MCF 10A (cell line): ENCODE measurements at regions not wholly inside any gene's neighbourhood (a gene's known extent, or its start where the extent isn't known, plus 50 kb on each side); places are given as distances from the start of the nearest gene placed in this dataset.

Source experiments
- BruUV-seq: library from RNA; stranded (reverse); fragments of 400-500 nt; replicated peaks from 2 replicates; lab custom pipeline; 2021; lab: Mats Ljungman, UMichigan
- CTCF ChIA-PET: fragments of 300-600 bp; sonication (Branson Sonifier 250); formaldehyde crosslinking; extraction: SDS; loops from one replicate; lab custom pipeline; 2021; ENCODE audit warnings: antibody characterized with exemption, inconsistent platforms; lab: Yijun Ruan, JAX
- POLR2A ChIA-PET: fragments of 300-600, 350-650 bp; sonication (Branson Sonifier 250); formaldehyde crosslinking; extraction: SDS; loops from one replicate; lab custom pipeline; 2020; ENCODE audit warnings: antibody characterized with exemption, inconsistent platforms; lab: Yijun Ruan, JAX
- DNase-seq: peaks from one replicate; pipeline ENCODE4 v3.0.0-alpha.2; 2018; ENCODE audit not compliant: unreplicated experiment
- H3K27ac Mint-ChIP-seq: one replicate; pipeline ENCODE4 v1.8.0; 2022; ENCODE audit warnings: mild to moderate bottlenecking, low read depth, mixed read lengths; ENCODE audit not compliant: unreplicated experiment
- H3K27me3 Mint-ChIP-seq: one replicate; pipeline ENCODE4 v1.8.0; 2022; ENCODE audit warnings: mixed read lengths; ENCODE audit not compliant: insufficient read depth, unreplicated experiment
- H3K36me3 Mint-ChIP-seq: one replicate; pipeline ENCODE4 v1.8.0; 2022; ENCODE audit warnings: mild to moderate bottlenecking, moderate library complexity, mixed read lengths; ENCODE audit not compliant: insufficient read depth, unreplicated experiment
- H3K4me1 Mint-ChIP-seq: one replicate; pipeline ENCODE4 v1.8.0; 2022; ENCODE audit warnings: mixed read lengths; ENCODE audit not compliant: insufficient read depth, unreplicated experiment
- H3K4me3 Mint-ChIP-seq: one replicate; pipeline ENCODE4 v1.8.0; 2022; ENCODE audit warnings: mild to moderate bottlenecking, moderate library complexity, mixed read lengths; ENCODE audit not compliant: unreplicated experiment
- H3K9me3 Mint-ChIP-seq: one replicate; pipeline ENCODE4 v1.8.0; 2022; ENCODE audit warnings: mixed read lengths; ENCODE audit not compliant: unreplicated experiment
- CTCF ChIP-seq: fragments of 200-600 bp; IDR thresholded peaks from one replicate; pipeline ENCODE4 v1.8.0; 2022; ENCODE audit warnings: antibody characterized with exemption, mild to moderate bottlenecking; ENCODE audit not compliant: unreplicated experiment
- intact Hi-C: fragments of 100-400 bp; cut with micrococcal nuclease; formaldehyde crosslinking; loops from 2 replicates; pipeline ENCODE4 v1.14.1; 2022

- POLR2A ChIA-PET = interaction anchor here (0.7 to 0.9 kb wide), 2 partner anchors 24 to 1343 kb away, joined by 3 read pairs; no protein-coding TSS in a partner anchor
- TF ChIP-seq CTCF = no peak
- Mint-ChIP-seq H3K4me3 (no peak overlapping the region), H3K4me1 (no peaks in the 10 kb centered on the region), H3K27ac (no peak overlapping the region), H3K36me3 (no peaks in the 10 kb centered on the region), H3K9me3 (no peaks in the 10 kb centered on the region), H3K27me3 (peaks cover 5% of the 10 kb centered on the region)
- intact Hi-C loops = no loop called here
- no peak for DNase-seq
- BruUV-seq = no TSS peak
- CTCF ChIA-PET = interaction anchor here (0.6 to 1.0 kb wide), 5 partner anchors 20 to 394 kb away, joined by 3 to 6 read pairs (median 4); no protein-coding TSS in a partner anchor
Observed at GRCh38 chr20:52824494-52825216, 147.5 kb upstream of the TSHZ2 start.

- TF ChIP-seq CTCF = no peak
- Mint-ChIP-seq H3K4me1 (no peaks in the 10 kb centered on the region), H3K27me3 (no peaks in the 10 kb centered on the region), H3K36me3 (no peaks in the 10 kb centered on the region), H3K9me3 (no peaks in the 10 kb centered on the region), H3K4me3 (no peak overlapping the region), H3K27ac (no peak overlapping the region)
- ChIA-PET CTCF (interaction anchor here (0.6 kb wide), 2 partner anchors 79 to 599 kb away, joined by 4 to 5 read pairs; no protein-coding TSS in a partner anchor), POLR2A (interaction anchor here (0.5 kb wide), 1 partner anchor 561 kb away, joined by 4 read pairs; no protein-coding TSS in a partner anchor)
- intact Hi-C loops = no loop called here
- DNase-seq = no peak
- no TSS peak for BruUV-seq
Observed at GRCh38 chr20:52823303-52823702, 148.9 kb upstream of the TSHZ2 start.

GRCh38 chr20:52820641-52821292 lies 151.4 kb upstream of the TSHZ2 start:
- intact Hi-C loops = no loop called here
- Mint-ChIP-seq H3K4me3 (no peak overlapping the region), H3K27me3 (no peaks in the 10 kb centered on the region), H3K9me3 (no peaks in the 10 kb centered on the region), H3K4me1 (no peaks in the 10 kb centered on the region), H3K27ac (no peak overlapping the region), H3K36me3 (no peaks in the 10 kb centered on the region)
- ChIA-PET CTCF (interaction anchor here (0.7 kb wide), 1 partner anchor 14 kb away, joined by 3 read pairs; no protein-coding TSS in a partner anchor), POLR2A (interaction anchor here (1.0 kb wide), 1 partner anchor 9 kb away, joined by 4 read pairs; no protein-coding TSS in a partner anchor)
- no peak for TF ChIP-seq CTCF
- BruUV-seq = no TSS peak
- no peak for DNase-seq

GRCh38 chr20:52818491-52818890 lies 153.7 kb upstream of the TSHZ2 start:
- Mint-ChIP-seq H3K36me3 (no peaks in the 10 kb centered on the region), H3K4me3 (no peak overlapping the region), H3K9me3 (no peaks in the 10 kb centered on the region), H3K27ac (no peak overlapping the region), H3K4me1 (no peaks in the 10 kb centered on the region), H3K27me3 (no peaks in the 10 kb centered on the region)
- POLR2A ChIA-PET = no interaction called here
- no peak for TF ChIP-seq CTCF
- intact Hi-C loops = no loop called here
- CTCF ChIA-PET = interaction anchor here (0.6 to 1.2 kb wide), 2 partner anchors 11 to 833 kb away, joined by 4 read pairs; no protein-coding TSS in a partner anchor
- no TSS peak for BruUV-seq
- no peak for DNase-seq
